Nephron progenitor cell (in vitro differentiated cells): ENCODE measurements at regions not wholly inside any gene's neighbourhood (a gene's known extent, or its start where the extent isn't known, plus 50 kb on each side); places are given as distances from the start of the nearest gene placed in this dataset.

Experiments used
- DNase-seq: peaks from one replicate; pipeline ENCODE4 v3.0.0; 2021
- H3K27ac Mint-ChIP-seq: 2 replicates; pipeline ENCODE4 v1.8.0; 2021; ENCODE audit warnings: mild to moderate bottlenecking, moderate library complexity, mixed read lengths
- H3K27me3 Mint-ChIP-seq: 2 replicates; pipeline ENCODE4 v1.8.0; 2021; ENCODE audit warnings: mild to moderate bottlenecking, low read depth, mixed read lengths; ENCODE audit not compliant: poor library complexity
- H3K36me3 Mint-ChIP-seq: 2 replicates; pipeline ENCODE4 v1.8.0; 2021; ENCODE audit warnings: low read depth, mixed read lengths
- H3K4me1 Mint-ChIP-seq: 2 replicates; pipeline ENCODE4 v1.8.0; 2021; ENCODE audit warnings: mixed read lengths
- H3K4me3 Mint-ChIP-seq: 2 replicates; pipeline ENCODE4 v1.8.0; 2021; ENCODE audit warnings: mild to moderate bottlenecking, moderate library complexity, mixed read lengths
- H3K9me3 Mint-ChIP-seq: 2 replicates; pipeline ENCODE4 v1.8.0; 2021; ENCODE audit warnings: mild to moderate bottlenecking, moderate library complexity, mixed read lengths
- CTCF ChIP-seq: fragments of 200-600 bp; sonication (generic); IDR thresholded peaks from 2 replicates; pipeline ENCODE4 v1.5.0; 2021; ENCODE audit warnings: antibody characterized with exemption

DNA sequence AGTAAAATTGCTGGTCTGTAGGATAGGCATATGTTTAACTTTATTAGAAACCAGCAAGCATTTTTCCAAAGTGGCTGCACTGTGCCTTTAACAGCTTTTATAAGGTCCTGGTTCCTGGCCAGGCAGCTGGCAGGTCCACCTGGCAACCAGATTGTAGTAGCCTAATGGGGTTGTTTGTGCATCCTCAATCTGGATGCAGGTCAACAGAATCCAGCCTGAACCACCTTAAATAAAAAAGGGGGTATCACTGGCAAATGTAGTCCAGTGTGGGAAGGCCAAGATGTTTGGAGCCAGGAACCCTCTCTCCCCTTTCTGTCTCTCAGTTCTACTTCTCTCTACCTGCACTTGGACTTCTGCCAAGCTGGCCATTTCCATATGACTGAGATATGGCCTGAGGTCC lies 200.3 kb downstream of the ZNF621 start:
- Mint-ChIP-seq H3K27ac (no peak overlapping the region), H3K9me3 (peaks cover 25% of the 10 kb centered on the region)

GRCh38 chr3:40731445-40731844 lies 206.7 kb downstream of the ZNF621 start:
- Mint-ChIP-seq H3K9me3 (peaks cover 48% of the 10 kb centered on the region), H3K4me1 (no peaks in the 10 kb centered on the region), H3K36me3 (peaks cover 12% of the 10 kb centered on the region), H3K27ac (no peak overlapping the region), H3K4me3 (no peak overlapping the region), H3K27me3 (peaks cover 7% of the 10 kb centered on the region)
- no peak for DNase-seq
- TF ChIP-seq CTCF = no peak

More for the DNA sequence above, 200.3 kb downstream of the ZNF621 start:
- Mint-ChIP-seq H3K4me1 (peaks cover 6% of the 10 kb centered on the region), H3K36me3 (peaks cover 4% of the 10 kb centered on the region), H3K4me3 (no peak overlapping the region), H3K27me3 (peaks cover 24% of the 10 kb centered on the region)
- no peak for TF ChIP-seq CTCF
- no peak for DNase-seq

GRCh38 chr3:40736943-40737342 lies 212.2 kb downstream of the ZNF621 start:
- Mint-ChIP-seq H3K4me1 (peaks cover 7% of the 10 kb centered on the region), H3K36me3 (no peaks in the 10 kb centered on the region), H3K27ac (no peak overlapping the region), H3K4me3 (no peak overlapping the region), H3K27me3 (peaks cover 9% of the 10 kb centered on the region), H3K9me3 (peaks cover 7% of the 10 kb centered on the region)
- no peak for TF ChIP-seq CTCF
- no peak for DNase-seq

GRCh38 chr3:40737343-40737742 lies 212.6 kb downstream of the ZNF621 start:
- Mint-ChIP-seq H3K27ac (no peak overlapping the region), H3K27me3 (peaks cover 9% of the 10 kb centered on the region), H3K4me1 (peaks cover 10% of the 10 kb centered on the region), H3K36me3 (no peaks in the 10 kb centered on the region), H3K4me3 (no peak overlapping the region), H3K9me3 (peaks cover 3% of the 10 kb centered on the region)
- TF ChIP-seq CTCF = no peak
- DNase-seq = no peak

DNA sequence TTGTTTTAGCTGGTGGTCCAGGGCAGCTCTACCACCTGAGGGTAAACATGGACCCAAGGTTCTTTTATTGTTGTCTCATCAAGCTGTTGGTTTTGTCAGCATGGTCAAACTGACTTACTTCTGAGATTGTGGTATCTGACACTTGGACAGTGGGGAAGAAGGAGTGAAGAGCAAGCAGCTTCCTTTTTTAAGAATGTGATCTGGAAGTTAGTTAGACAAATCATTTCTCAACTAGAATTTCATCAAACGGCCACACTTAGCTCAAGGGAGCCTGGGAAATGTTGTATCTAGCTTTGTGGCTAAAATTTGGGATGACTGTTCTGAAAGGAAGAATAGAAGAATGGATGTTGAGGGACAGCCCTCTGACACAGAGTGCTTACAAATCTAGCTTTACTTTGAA lies 215.2 kb downstream of the ZNF621 start:
- H3K9me3 Mint-ChIP-seq = no peaks in the 10 kb centered on the region
- no peaks in the 10 kb centered on the region for H3K36me3 Mint-ChIP-seq
- peaks cover 9% of the 10 kb centered on the region for H3K27me3 Mint-ChIP-seq
- H3K27ac Mint-ChIP-seq = no peak overlapping the region
- peaks cover 10% of the 10 kb centered on the region for H3K4me1 Mint-ChIP-seq
- no peak for TF ChIP-seq CTCF
- DNase-seq = no peak
- no peak overlapping the region for H3K4me3 Mint-ChIP-seq

GRCh38 chr3:40741729-40742128 lies 217.0 kb downstream of the ZNF621 start:
- no peak for DNase-seq

More at GRCh38 chr3:40741729-40742128, 217.0 kb downstream of the ZNF621 start:
- TF ChIP-seq CTCF = no peak
- H3K27ac Mint-ChIP-seq = no peak overlapping the region
- peaks cover 11% of the 10 kb centered on the region for H3K27me3 Mint-ChIP-seq
- H3K36me3 Mint-ChIP-seq = no peaks in the 10 kb centered on the region
- no peaks in the 10 kb centered on the region for H3K9me3 Mint-ChIP-seq
- H3K4me1 Mint-ChIP-seq = peaks cover 14% of the 10 kb centered on the region
- H3K4me3 Mint-ChIP-seq = no peak overlapping the region
